ENCODE measurements at regions not wholly inside any gene's neighbourhood (a gene's known extent, or its start where the extent isn't known, plus 50 kb on each side); places are given as distances from the start of the nearest gene placed in this dataset.

- in situ Hi-C loops (cut with HindIII; ENCODE audit: extremely low pct_ligation_motif_present, low pct_unique_long_range_greater_than_20kb) (no loop called here), intact Hi-C loops (cut with micrococcal nuclease; ENCODE audit: unreplicated experiment) (loop anchor here (10.0 kb wide), 1 partner anchor 373 kb away; no protein-coding TSS in a partner anchor)
- peaks cover 14% of the 10 kb centered on the region for H3K4me1 ChIP-seq (ENCODE audit: insufficient read depth, low read length)
- H3K27me3 ChIP-seq (ENCODE audit: control insufficient read depth in 1 of 2, insufficient read depth in 2 of 2, low read length in 2 of 2), result no peaks in the 10 kb centered on the region
- H3K9me3 ChIP-seq (ENCODE audit: low read length), result no peaks in the 10 kb centered on the region
- ChIA-PET CTCF (ENCODE audit: low intra/inter-chr PET ratio, low total read pairs) (no interaction called here), POLR2A (no interaction called here)
- BruUV-seq (replicated peaks), result no TSS peak
- DNase-seq (ENCODE audit: low spot score) (no peak), ATAC-seq (no peak), FAIRE-seq (no peak)
- no peaks in the 10 kb centered on the region for H3K79me2 ChIP-seq (ENCODE audit: insufficient read depth, low read length)
- H2AFZ ChIP-seq (ENCODE audit: low read length), result no peak overlapping the region
- no peak overlapping the region for H3K9ac ChIP-seq (ENCODE audit: insufficient read depth, low read depth, low read length)
- TF ChIP-seq ZNF780A (CRISPR knock-in tag; IDR thresholded peaks at IDR 0.05), result no peak
- no peak for TF ChIP-seq ZFP62 (CRISPR knock-in tag; IDR thresholded peaks at IDR 0.05)
- no peak for TF ChIP-seq ZNF549 (CRISPR knock-in tag; IDR thresholded peaks at IDR 0.05)
- no peak for TF ChIP-seq SMAD3 (CRISPR knock-in tag; IDR thresholded peaks at IDR 0.05)
- no peak for TF ChIP-seq IRF1 (CRISPR knock-in tag; IDR thresholded peaks at IDR 0.05; ENCODE audit: low read depth)
- no peak for TF ChIP-seq NR2F2 (IDR thresholded peaks at IDR 0.05; ENCODE audit: borderline replicate concordance, low read depth)
- TF ChIP-seq GLI4 (CRISPR knock-in tag; IDR thresholded peaks at IDR 0.05; ENCODE audit: borderline replicate concordance), result no peak
- TF ChIP-seq CHD2 (IDR thresholded peaks at IDR 0.05; ENCODE audit: low read depth, low read length), result no peak
- TF ChIP-seq FOXP4 (CRISPR knock-in tag; IDR thresholded peaks at IDR 0.05), result no peak
- no peak for TF ChIP-seq DR1 (CRISPR knock-in tag; IDR thresholded peaks at IDR 0.05)
- no peak for TF ChIP-seq ZNF124 (CRISPR knock-in tag; IDR thresholded peaks at IDR 0.05)
- TF ChIP-seq ZNF224 (CRISPR knock-in tag; IDR thresholded peaks at IDR 0.05), result no peak
- TF ChIP-seq EP300 (IDR thresholded peaks at IDR 0.05; ENCODE audit: low read depth in 2 of 2, low read length in 2 of 2), result no peak
- no peak for TF ChIP-seq EP300 (CRISPR knock-in tag; IDR thresholded peaks at IDR 0.05; ENCODE audit: borderline replicate concordance)
- no peak for TF ChIP-seq SALL2 (CRISPR knock-in tag; IDR thresholded peaks at IDR 0.05)
- TF ChIP-seq ZNF383 (CRISPR knock-in tag; IDR thresholded peaks at IDR 0.05; ENCODE audit: borderline replicate concordance), result no peak
- no peak for TF ChIP-seq KLF15 (CRISPR knock-in tag; IDR thresholded peaks at IDR 0.05; ENCODE audit: borderline replicate concordance)
- no peak for TF ChIP-seq KAT2B (IDR thresholded peaks at IDR 0.05; ENCODE audit: borderline replicate concordance, low read depth, low read length)
- no peak for TF ChIP-seq DPF2 (CRISPR knock-in tag; IDR thresholded peaks at IDR 0.05; ENCODE audit: borderline replicate concordance, low read depth)
- H4K20me1 ChIP-seq (ENCODE audit: insufficient read depth, low read length), result no peaks in the 10 kb centered on the region
- 84% methylated on average over 1 of the region's 1 CpG for WGBS (ENCODE audit: low lambda C conversion rate)
- H3K4me3 ChIP-seq (replicated peaks in 1 of 3; ENCODE audit: insufficient read depth in 1 of 3, low read depth in 2 of 3, low read length in 3 of 3), result no peak overlapping the region
- no peak overlapping the region for H3K4me2 ChIP-seq (ENCODE audit: low read depth, low read length)
- H3K27ac ChIP-seq (ENCODE audit: extremely low read length, insufficient read depth, low read length), result no peak overlapping the region
- no peaks in the 10 kb centered on the region for H3K36me3 ChIP-seq (replicated peaks in 1 of 2; ENCODE audit: control insufficient read depth in 1 of 2, insufficient read depth in 2 of 2, low read length in 2 of 2)
Observed at GRCh38 chr6:25078141-25078540, 142.4 kb upstream of the RIPOR2 start.
